ENCODE measurements at regions not wholly inside any gene's neighbourhood (a gene's known extent, or its start where the extent isn't known, plus 50 kb on each side); places are given as distances from the start of the nearest gene placed in this dataset.

- TF ChIP-seq CTCF (IDR thresholded peaks at IDR 0.05; ENCODE audit: insufficient read depth, low read length, poor library complexity, severe bottlenecking), result no peak
- TF ChIP-seq EZH2phosphoT487 (conservative IDR thresholded peaks at IDR 0.05; ENCODE audit: low read length), result no peak
Measured at GRCh38 chr13:64130600-64130999, 2715.0 kb upstream of the PCDH20 start.

Data from SU-DHL-6 (cell line).